ENCODE measurements at regions not wholly inside any gene's neighbourhood (a gene's known extent, or its start where the extent isn't known, plus 50 kb on each side); places are given as distances from the start of the nearest gene placed in this dataset.

GRCh38 chr2:167712275-167712674 is 535.1 kb downstream of the STK39 start:
- Histone ChIP-seq H3K9me3 (no peaks in the 10 kb centered on the region), H3K4me3 (no peak overlapping the region), H3K4me1 (no peaks in the 10 kb centered on the region), H3K36me3 (no peaks in the 10 kb centered on the region), H3K27ac (no peak overlapping the region), H3K27me3 (no peaks in the 10 kb centered on the region)
- no peak for DNase-seq
- TF ChIP-seq POLR2A (IDR thresholded peaks at IDR 0.05), result no peak
- TF ChIP-seq CTCF (IDR thresholded peaks at IDR 0.05), result no peak

GRCh38 chr2:167708998-167709397 is 538.4 kb downstream of the STK39 start:
- Histone ChIP-seq H3K9me3 (no peaks in the 10 kb centered on the region), H3K27ac (no peak overlapping the region), H3K27me3 (no peaks in the 10 kb centered on the region), H3K4me3 (no peak overlapping the region), H3K36me3 (no peaks in the 10 kb centered on the region), H3K4me1 (no peaks in the 10 kb centered on the region)
- no peak for TF ChIP-seq POLR2A (IDR thresholded peaks at IDR 0.05)
- TF ChIP-seq CTCF (IDR thresholded peaks at IDR 0.05), result no peak
- DNase-seq, result no peak

- no peak overlapping the region for H3K4me3 ChIP-seq
- no peaks in the 10 kb centered on the region for H3K27me3 ChIP-seq
- DNase-seq, result no peak
- H3K27ac ChIP-seq, result no peak overlapping the region
- no peaks in the 10 kb centered on the region for H3K9me3 ChIP-seq
- TF ChIP-seq POLR2A (IDR thresholded peaks at IDR 0.05) (no peak), CTCF (IDR thresholded peaks at IDR 0.05) (no peak)
- H3K36me3 ChIP-seq, result no peaks in the 10 kb centered on the region
- H3K4me1 ChIP-seq, result no peaks in the 10 kb centered on the region
Observed at GRCh38 chr2:167706800-167707199, 540.6 kb downstream of the STK39 start.

GRCh38 chr2:167703441-167703840 is 544.0 kb downstream of the STK39 start:
- H3K4me1 ChIP-seq, result no peaks in the 10 kb centered on the region
- no peak for DNase-seq
- H3K4me3 ChIP-seq, result no peak overlapping the region
- TF ChIP-seq POLR2A (IDR thresholded peaks at IDR 0.05) (no peak), CTCF (IDR thresholded peaks at IDR 0.05) (no peak)
- no peak overlapping the region for H3K27ac ChIP-seq
- no peaks in the 10 kb centered on the region for H3K36me3 ChIP-seq
- no peaks in the 10 kb centered on the region for H3K27me3 ChIP-seq
- no peaks in the 10 kb centered on the region for H3K9me3 ChIP-seq

- H3K4me3 ChIP-seq, result no peak overlapping the region
- H3K36me3 ChIP-seq, result no peaks in the 10 kb centered on the region
- TF ChIP-seq POLR2A (IDR thresholded peaks at IDR 0.05) (no peak), CTCF (IDR thresholded peaks at IDR 0.05) (no peak)
- H3K9me3 ChIP-seq, result no peaks in the 10 kb centered on the region
- H3K4me1 ChIP-seq, result no peaks in the 10 kb centered on the region
- no peak overlapping the region for H3K27ac ChIP-seq
- no peak for DNase-seq
- H3K27me3 ChIP-seq, result no peaks in the 10 kb centered on the region
Observed at GRCh38 chr2:167702227-167702626, 545.2 kb downstream of the STK39 start.

- H3K27ac ChIP-seq, result no peak overlapping the region
- TF ChIP-seq POLR2A (IDR thresholded peaks at IDR 0.05) (no peak), CTCF (IDR thresholded peaks at IDR 0.05) (no peak)
- H3K4me3 ChIP-seq, result no peak overlapping the region
- no peak for DNase-seq
- H3K4me1 ChIP-seq, result no peaks in the 10 kb centered on the region
- no peaks in the 10 kb centered on the region for H3K9me3 ChIP-seq
- H3K27me3 ChIP-seq, result no peaks in the 10 kb centered on the region
- H3K36me3 ChIP-seq, result no peaks in the 10 kb centered on the region
Observed at GRCh38 chr2:167701651-167702050, 545.7 kb downstream of the STK39 start.
